ENCODE measurements at regions not wholly inside any gene's neighbourhood (a gene's known extent, or its start where the extent isn't known, plus 50 kb on each side); places are given as distances from the start of the nearest gene placed in this dataset.

GRCh38 chr22:49547751-49548239, 279.9 kb downstream of the BRD1 start:
- Histone ChIP-seq H3K9me3 (replicated peaks in 1 of 3) (no peaks in the 10 kb centered on the region), H3K4me3 (no peak overlapping the region), H3K27ac (no peak overlapping the region), H3K4me1 (replicated peaks in 1 of 2) (no peaks in the 10 kb centered on the region), H3K36me3 (replicated peaks in 1 of 2) (no peaks in the 10 kb centered on the region), H3K27me3 (no peaks in the 10 kb centered on the region)
- intact Hi-C loops (cut with DNase I), result no loop called here
- WGBS, 4 donors, result 84 to 90% (median 88%) methylated on average over 13 to 16 of the region's 16 CpGs
- peak in 1 of 7 donors; percentile 4 for DNase-seq
- no peak for TF ChIP-seq POLR2A (IDR thresholded peaks at IDR 0.05)
- TF ChIP-seq CTCF (IDR thresholded peaks at IDR 0.05), result no peak

- WGBS, 4 donors, result 82 to 91% (median 86%) methylated on average over 15 to 16 of the region's 16 CpGs
- peak in 1 of 7 donors; percentile 1 for DNase-seq
- TF ChIP-seq CTCF (IDR thresholded peaks at IDR 0.05), result no peak
- TF ChIP-seq POLR2A (IDR thresholded peaks at IDR 0.05), result no peak
- Histone ChIP-seq H3K9me3 (replicated peaks in 1 of 3) (no peaks in the 10 kb centered on the region), H3K27ac (no peak overlapping the region), H3K27me3 (no peaks in the 10 kb centered on the region), H3K4me1 (replicated peaks in 1 of 2) (no peaks in the 10 kb centered on the region), H3K36me3 (replicated peaks in 1 of 2) (no peaks in the 10 kb centered on the region), H3K4me3 (no peak overlapping the region)
- intact Hi-C loops (cut with DNase I), result no loop called here
Observed at GRCh38 chr22:49546811-49547585, 280.7 kb downstream of the BRD1 start.

GRCh38 chr22:49545606-49546005, 282.1 kb downstream of the BRD1 start:
- H3K27me3 ChIP-seq, result no peaks in the 10 kb centered on the region
- no peaks in the 10 kb centered on the region for H3K9me3 ChIP-seq (replicated peaks in 1 of 3)
- intact Hi-C loops (cut with DNase I), result no loop called here
- no peak overlapping the region for H3K4me3 ChIP-seq
- H3K4me1 ChIP-seq (replicated peaks in 1 of 2), result no peaks in the 10 kb centered on the region
- 62 to 77% (median 74%) methylated on average over 4 to 8 of the region's 8 CpGs for WGBS, 4 donors
- DNase-seq, result no peak
- H3K36me3 ChIP-seq (replicated peaks in 1 of 2), result no peaks in the 10 kb centered on the region
- no peak overlapping the region for H3K27ac ChIP-seq
- no peak for TF ChIP-seq POLR2A (IDR thresholded peaks at IDR 0.05)
- no peak for TF ChIP-seq CTCF (IDR thresholded peaks at IDR 0.05)

GRCh38 chr22:49544286-49544685, 283.4 kb downstream of the BRD1 start:
- WGBS, 4 donors, result 40 to 46% (median 43%) methylated on average over 10 of the region's 10 CpGs
- Histone ChIP-seq H3K4me3 (no peak overlapping the region), H3K9me3 (replicated peaks in 1 of 3) (no peaks in the 10 kb centered on the region), H3K4me1 (replicated peaks in 1 of 2) (no peaks in the 10 kb centered on the region), H3K36me3 (replicated peaks in 1 of 2) (no peaks in the 10 kb centered on the region), H3K27me3 (no peaks in the 10 kb centered on the region), H3K27ac (no peak overlapping the region)
- TF ChIP-seq CTCF (IDR thresholded peaks at IDR 0.05), result no peak
- DNase-seq, result no peak
- intact Hi-C loops (cut with DNase I), result no loop called here

Measured in adrenal gland (tissue), 9 donors.